ENCODE measurements at regions not wholly inside any gene's neighbourhood (a gene's known extent, or its start where the extent isn't known, plus 50 kb on each side); places are given as distances from the start of the nearest gene placed in this dataset.

- Histone ChIP-seq H3K27ac (peak overlapping the region in 1 of 10 donors; percentile 38), H3K9me3 (peaks cover 0 to 15% (median 4%) of the 10 kb centered on the region in 11 donors), H3K4me3 (no peak overlapping the region), H3K36me3 (no peaks in the 10 kb centered on the region), H3K4me1 (peaks cover 0 to 13% (median 5%) of the 10 kb centered on the region in 9 donors), H3K27me3 (peaks cover 0 to 4% (median 0%) of the 10 kb centered on the region in 7 donors)
- intact Hi-C loops (cut with DNase I), result loop anchor here in 3 of 10 donors (5.0 to 10.0 kb wide), 3 partner anchors 76 to 182 kb away; partner anchors contain the start of genes BBS10 (in 1 of the 3) and NAP1L1 (in 1 of the 3)
- DNase-seq (peak in 1 of 2 donors; percentile 36), ATAC-seq (peak in 7 of 8 donors; percentile 73 to 99 (median 90))
- TF ChIP-seq, protein P1, sequence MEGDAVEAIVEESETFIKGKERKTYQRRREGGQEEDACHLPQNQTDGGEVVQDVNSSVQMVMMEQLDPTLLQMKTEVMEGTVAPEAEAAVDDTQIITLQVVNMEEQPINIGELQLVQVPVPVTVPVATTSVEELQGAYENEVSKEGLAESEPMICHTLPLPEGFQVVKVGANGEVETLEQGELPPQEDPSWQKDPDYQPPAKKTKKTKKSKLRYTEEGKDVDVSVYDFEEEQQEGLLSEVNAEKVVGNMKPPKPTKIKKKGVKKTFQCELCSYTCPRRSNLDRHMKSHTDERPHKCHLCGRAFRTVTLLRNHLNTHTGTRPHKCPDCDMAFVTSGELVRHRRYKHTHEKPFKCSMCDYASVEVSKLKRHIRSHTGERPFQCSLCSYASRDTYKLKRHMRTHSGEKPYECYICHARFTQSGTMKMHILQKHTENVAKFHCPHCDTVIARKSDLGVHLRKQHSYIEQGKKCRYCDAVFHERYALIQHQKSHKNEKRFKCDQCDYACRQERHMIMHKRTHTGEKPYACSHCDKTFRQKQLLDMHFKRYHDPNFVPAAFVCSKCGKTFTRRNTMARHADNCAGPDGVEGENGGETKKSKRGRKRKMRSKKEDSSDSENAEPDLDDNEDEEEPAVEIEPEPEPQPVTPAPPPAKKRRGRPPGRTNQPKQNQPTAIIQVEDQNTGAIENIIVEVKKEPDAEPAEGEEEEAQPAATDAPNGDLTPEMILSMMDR (IDR thresholded peaks at IDR 0.05), result no peak
- WGBS, 2 donors, result 14 to 24% methylated on average over 2 of the region's 2 CpGs
These were observed 81.4 kb downstream of the BBS10 start for GRCh38 chr12:76266797-76267196.

- 73% methylated on average over 3 of the region's 3 CpGs for WGBS, 2 donors
- TF ChIP-seq, protein P1 (IDR thresholded peaks at IDR 0.05), result no peak
- ATAC-seq (no peak), DNase-seq (no peak)
- H3K27ac ChIP-seq, result no peak overlapping the region
- peaks cover 0 to 21% (median 6%) of the 10 kb centered on the region in 11 donors for H3K9me3 ChIP-seq
- no peak overlapping the region for H3K4me3 ChIP-seq
- H3K4me1 ChIP-seq, result peaks cover 0 to 13% (median 5%) of the 10 kb centered on the region in 9 donors
- no peaks in the 10 kb centered on the region for H3K36me3 ChIP-seq
- intact Hi-C loops (cut with DNase I), result loop anchor here in 3 of 10 donors (5.0 to 10.0 kb wide), 3 partner anchors 77 to 181 kb away; partner anchors contain the start of genes BBS10 (in 1 of the 3) and NAP1L1 (in 1 of the 3)
- peaks cover 0 to 4% (median 0%) of the 10 kb centered on the region in 7 donors for H3K27me3 ChIP-seq
These were observed 82.6 kb downstream of the BBS10 start for GRCh38 chr12:76265424-76266180.

- no peak for DNase-seq
- TF ChIP-seq, protein P1 (IDR thresholded peaks at IDR 0.05), result no peak
- H3K36me3 ChIP-seq, result no peaks in the 10 kb centered on the region
- H3K4me3 ChIP-seq, result no peak overlapping the region
- ATAC-seq, result no peak
- H3K9me3 ChIP-seq, result peaks cover 0 to 21% (median 6%) of the 10 kb centered on the region in 11 donors
- H3K27ac ChIP-seq, result no peak overlapping the region
- H3K27me3 ChIP-seq, result peaks cover 0 to 4% (median 0%) of the 10 kb centered on the region in 7 donors
- intact Hi-C loops (cut with DNase I), result loop anchor here in 3 of 10 donors (5.0 to 10.0 kb wide), 3 partner anchors 78 to 180 kb away; partner anchors contain the start of genes BBS10 (in 1 of the 3) and NAP1L1 (in 1 of the 3)
- H3K4me1 ChIP-seq, result peaks cover 0 to 21% (median 12%) of the 10 kb centered on the region in 9 donors
These were observed 83.6 kb downstream of the BBS10 start for GRCh38 chr12:76264611-76265012.

GRCh38 chr12:76263696-76264095 is 84.5 kb downstream of the BBS10 start:
- intact Hi-C loops (cut with DNase I), result loop anchor here in 2 of 10 donors (10.0 kb wide), 2 partner anchors 81 to 179 kb away; partner anchors contain the start of genes BBS10 (in 1 of the 2) and NAP1L1 (in 1 of the 2)

More at GRCh38 chr12:76263696-76264095, 84.5 kb downstream of the BBS10 start:
- DNase-seq (no peak), ATAC-seq (no peak)
- H3K9me3 ChIP-seq, result peaks cover 0 to 21% (median 6%) of the 10 kb centered on the region in 11 donors
- peaks cover 0 to 4% (median 0%) of the 10 kb centered on the region in 7 donors for H3K27me3 ChIP-seq
- WGBS, 2 donors, result 81% methylated on average over 7 of the region's 7 CpGs
- no peak overlapping the region for H3K4me3 ChIP-seq
- TF ChIP-seq, protein P1 (IDR thresholded peaks at IDR 0.05), result no peak
- H3K36me3 ChIP-seq, result no peaks in the 10 kb centered on the region
- peaks cover 0 to 28% (median 17%) of the 10 kb centered on the region in 9 donors for H3K4me1 ChIP-seq
- no peak overlapping the region for H3K27ac ChIP-seq
